ENCODE measurements at regions not wholly inside any gene's neighbourhood (a gene's known extent, or its start where the extent isn't known, plus 50 kb on each side); places are given as distances from the start of the nearest gene placed in this dataset.
A peak's percentile ranks its signal among the peaks of the same experiment; 100 is the strongest.

- Histone ChIP-seq H3K27ac (no peak overlapping the region), H3K9me3 (peaks cover 0 to 4% (median 2%) of the 10 kb centered on the region in 4 donors), H3K4me1 (no peaks in the 10 kb centered on the region), H3K27me3 (no peaks in the 10 kb centered on the region), H3K36me3 (no peaks in the 10 kb centered on the region), H3K4me3 (no peak overlapping the region)
- DNase-seq: no peak
- WGBS, 2 donors: 44 to 86% methylated on average over 3 of the region's 3 CpGs
- no peak for ATAC-seq (ENCODE audit: low FRiP score in 2 of 2)
- TF ChIP-seq POLR2AphosphoS5 (IDR thresholded peaks at IDR 0.05) (no peak), EP300 (IDR thresholded peaks at IDR 0.05) (no peak), POLR2A (IDR thresholded peaks at IDR 0.05) (no peak)
- TF ChIP-seq, protein P1, sequence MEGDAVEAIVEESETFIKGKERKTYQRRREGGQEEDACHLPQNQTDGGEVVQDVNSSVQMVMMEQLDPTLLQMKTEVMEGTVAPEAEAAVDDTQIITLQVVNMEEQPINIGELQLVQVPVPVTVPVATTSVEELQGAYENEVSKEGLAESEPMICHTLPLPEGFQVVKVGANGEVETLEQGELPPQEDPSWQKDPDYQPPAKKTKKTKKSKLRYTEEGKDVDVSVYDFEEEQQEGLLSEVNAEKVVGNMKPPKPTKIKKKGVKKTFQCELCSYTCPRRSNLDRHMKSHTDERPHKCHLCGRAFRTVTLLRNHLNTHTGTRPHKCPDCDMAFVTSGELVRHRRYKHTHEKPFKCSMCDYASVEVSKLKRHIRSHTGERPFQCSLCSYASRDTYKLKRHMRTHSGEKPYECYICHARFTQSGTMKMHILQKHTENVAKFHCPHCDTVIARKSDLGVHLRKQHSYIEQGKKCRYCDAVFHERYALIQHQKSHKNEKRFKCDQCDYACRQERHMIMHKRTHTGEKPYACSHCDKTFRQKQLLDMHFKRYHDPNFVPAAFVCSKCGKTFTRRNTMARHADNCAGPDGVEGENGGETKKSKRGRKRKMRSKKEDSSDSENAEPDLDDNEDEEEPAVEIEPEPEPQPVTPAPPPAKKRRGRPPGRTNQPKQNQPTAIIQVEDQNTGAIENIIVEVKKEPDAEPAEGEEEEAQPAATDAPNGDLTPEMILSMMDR (IDR thresholded peaks at IDR 0.05): no peak
These were observed 234.7 kb upstream of the TBX3 start for GRCh38 chr12:114918535-114919233.

- Histone ChIP-seq H3K36me3 (no peaks in the 10 kb centered on the region), H3K4me3 (no peak overlapping the region), H3K4me1 (no peaks in the 10 kb centered on the region)
These were observed 234.0 kb upstream of the TBX3 start for GRCh38 chr12:114917953-114918352.

GRCh38 chr12:114917307-114917706, 233.3 kb upstream of the TBX3 start:
- TF ChIP-seq EP300 (IDR thresholded peaks at IDR 0.05): no peak
- TF ChIP-seq POLR2AphosphoS5 (IDR thresholded peaks at IDR 0.05): no peak
- TF ChIP-seq, protein P1 (IDR thresholded peaks at IDR 0.05): no peak
- TF ChIP-seq POLR2A (IDR thresholded peaks at IDR 0.05): no peak
- H3K9me3 ChIP-seq: peaks cover 0 to 4% (median 2%) of the 10 kb centered on the region in 4 donors
- ATAC-seq (ENCODE audit: low FRiP score in 2 of 2) (no peak), DNase-seq (no peak)
- H3K36me3 ChIP-seq: no peaks in the 10 kb centered on the region
- H3K27ac ChIP-seq: no peak overlapping the region
- H3K27me3 ChIP-seq: no peaks in the 10 kb centered on the region
- no peak overlapping the region for H3K4me3 ChIP-seq
- 74 to 95% methylated on average over 6 of the region's 6 CpGs for WGBS, 2 donors
- no peaks in the 10 kb centered on the region for H3K4me1 ChIP-seq

More at GRCh38 chr12:114917953-114918352, 234.0 kb upstream of the TBX3 start:
- no peak for DNase-seq
- no peak for ATAC-seq (ENCODE audit: low FRiP score in 2 of 2)
- peaks cover 0 to 4% (median 2%) of the 10 kb centered on the region in 4 donors for H3K9me3 ChIP-seq
- no peak for TF ChIP-seq POLR2A (IDR thresholded peaks at IDR 0.05)
- TF ChIP-seq, protein P1 (IDR thresholded peaks at IDR 0.05): no peak
- no peak for TF ChIP-seq POLR2AphosphoS5 (IDR thresholded peaks at IDR 0.05)
- TF ChIP-seq EP300 (IDR thresholded peaks at IDR 0.05): no peak
- no peak overlapping the region for H3K27ac ChIP-seq
- no peaks in the 10 kb centered on the region for H3K27me3 ChIP-seq

GRCh38 chr12:114916541-114916940, 232.6 kb upstream of the TBX3 start:
- Histone ChIP-seq H3K4me1 (no peaks in the 10 kb centered on the region), H3K27ac (no peak overlapping the region), H3K36me3 (no peaks in the 10 kb centered on the region), H3K4me3 (no peak overlapping the region), H3K27me3 (no peaks in the 10 kb centered on the region), H3K9me3 (peaks cover 0 to 4% (median 0%) of the 10 kb centered on the region in 4 donors)
- DNase-seq: no peak
- ATAC-seq (ENCODE audit: low FRiP score in 2 of 2): no peak
- TF ChIP-seq POLR2A (IDR thresholded peaks at IDR 0.05): no peak
- TF ChIP-seq POLR2AphosphoS5 (IDR thresholded peaks at IDR 0.05): no peak
- no peak for TF ChIP-seq EP300 (IDR thresholded peaks at IDR 0.05)
- TF ChIP-seq, protein P1 (IDR thresholded peaks at IDR 0.05): no peak
- 73 to 77% methylated on average over 12 of the region's 12 CpGs for WGBS, 2 donors

GRCh38 chr12:114916124-114916523, 232.1 kb upstream of the TBX3 start:
- Histone ChIP-seq H3K27me3 (no peaks in the 10 kb centered on the region), H3K27ac (no peak overlapping the region), H3K4me1 (no peaks in the 10 kb centered on the region), H3K4me3 (no peak overlapping the region), H3K36me3 (no peaks in the 10 kb centered on the region), H3K9me3 (peaks cover 0 to 4% (median 0%) of the 10 kb centered on the region in 4 donors)
- no peak for DNase-seq
- TF ChIP-seq EP300 (IDR thresholded peaks at IDR 0.05) (no peak), POLR2AphosphoS5 (IDR thresholded peaks at IDR 0.05) (peak in 1 of 2 donors; percentile 23)
- 81 to 89% methylated on average over 2 to 3 of the region's 3 CpGs for WGBS, 2 donors
- no peak for ATAC-seq (ENCODE audit: low FRiP score in 2 of 2)

Measured in upper lobe of left lung (tissue), 6 donors.